HG03135 (cell line): ENCODE measurements at regions not wholly inside any gene's neighbourhood (a gene's known extent, or its start where the extent isn't known, plus 50 kb on each side); places are given as distances from the start of the nearest gene placed in this dataset.

Source experiments
- ATAC-seq: cut with Tn5 transposase; IDR thresholded peaks from one replicate; pipeline ENCODE4 v1.9.1; 2021; ENCODE audit warnings: mild to moderate bottlenecking, moderate library complexity; ENCODE audit not compliant: unreplicated experiment

DNA sequence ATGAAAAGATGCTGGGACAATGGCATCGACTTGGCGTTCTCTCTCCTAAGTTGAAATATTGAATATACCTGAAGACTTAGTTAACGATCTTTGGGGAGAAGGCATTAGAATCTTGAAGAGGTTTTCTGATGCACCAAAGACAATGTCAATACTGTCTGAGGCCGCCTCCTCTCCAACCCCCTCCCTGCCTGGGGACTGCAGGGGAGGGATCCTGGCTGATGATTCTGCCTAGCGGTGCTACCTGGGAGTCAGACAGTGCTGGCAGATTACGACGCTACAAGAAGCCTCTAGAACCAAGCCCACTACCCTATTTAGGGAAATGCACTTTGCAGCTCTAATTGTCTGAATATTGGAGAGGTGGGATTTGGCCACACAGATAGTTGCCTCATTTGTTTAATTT, 145.6 kb upstream of the HABP2 start:
- ATAC-seq = no peak

DNA sequence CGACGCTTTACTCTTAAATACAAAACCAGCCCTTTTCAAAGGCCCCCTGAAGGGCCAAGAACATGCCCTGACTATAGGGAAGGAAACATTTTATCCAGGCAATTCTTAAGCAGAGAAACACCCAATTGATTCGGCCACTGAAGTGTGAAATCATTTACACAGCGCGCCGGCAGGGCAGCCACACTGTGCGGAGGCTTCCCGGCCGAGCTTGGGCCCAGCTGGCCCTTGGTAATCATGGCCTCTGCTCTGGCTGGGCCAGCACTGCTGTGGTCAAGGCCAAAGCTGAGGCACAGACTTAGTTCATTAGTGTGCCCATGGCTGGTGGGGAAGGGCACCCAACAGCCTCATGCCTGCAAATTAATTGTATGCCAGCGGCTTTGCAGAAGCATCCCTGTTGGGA, 143.7 kb upstream of the HABP2 start:
- no peak for ATAC-seq

DNA sequence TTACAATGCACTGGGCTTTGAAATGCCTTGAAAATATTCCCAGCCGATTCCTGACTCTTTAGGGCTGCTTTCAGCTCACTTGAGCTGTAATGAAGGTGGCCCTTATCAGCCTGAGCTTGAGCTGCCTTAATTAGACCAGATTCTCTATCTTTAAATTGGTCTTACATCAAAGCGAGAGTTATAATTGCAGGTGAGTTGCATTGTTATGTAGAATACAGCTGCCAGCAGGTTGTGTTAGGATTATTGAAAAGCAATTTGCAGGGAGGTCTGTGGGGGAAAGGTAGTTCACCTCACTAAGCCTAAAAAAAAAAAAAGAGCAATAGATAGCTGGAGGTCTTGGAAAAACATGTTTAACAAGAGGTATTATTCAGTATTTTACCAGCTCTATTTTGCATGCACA, 142.2 kb upstream of the HABP2 start:
- ATAC-seq = no peak

DNA sequence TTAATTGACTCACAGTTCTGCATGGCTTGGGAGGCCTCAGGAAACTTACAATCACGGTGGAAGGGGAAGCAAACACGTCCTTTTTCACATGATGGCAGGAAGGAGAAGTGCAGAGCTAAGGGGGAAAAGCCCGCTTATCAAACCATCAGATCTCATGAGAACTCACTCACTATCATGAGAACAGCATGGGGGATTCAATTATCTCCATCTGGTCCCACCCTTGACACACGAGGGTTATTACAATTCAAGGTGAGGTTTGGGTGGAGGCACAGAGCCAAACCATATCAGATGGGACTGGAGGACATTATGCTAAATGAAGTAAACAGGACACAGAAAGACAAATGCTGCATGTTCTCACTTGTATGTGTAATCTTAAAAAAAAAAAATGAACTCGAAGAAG, 141.4 kb upstream of the HABP2 start:
- no peak for ATAC-seq

DNA sequence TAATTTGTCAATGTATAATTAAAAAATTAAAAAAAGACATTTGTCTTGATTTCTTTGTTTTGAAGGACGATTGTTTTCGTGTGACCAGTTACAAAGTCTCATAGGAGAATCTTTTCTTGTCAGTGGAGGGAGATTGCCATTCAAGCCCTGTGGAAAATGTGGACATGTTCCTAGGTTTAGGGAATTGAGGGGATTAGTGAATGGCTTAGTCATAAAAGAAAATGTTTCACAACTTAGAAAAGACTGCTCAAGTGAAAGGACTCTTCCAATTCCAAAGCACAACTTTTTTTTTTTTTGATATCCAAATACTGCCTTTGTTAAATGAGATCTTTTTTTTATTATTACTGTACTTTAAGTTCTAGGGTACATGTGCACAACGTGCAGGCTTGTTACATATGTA, 140.7 kb upstream of the HABP2 start:
- no peak for ATAC-seq

DNA sequence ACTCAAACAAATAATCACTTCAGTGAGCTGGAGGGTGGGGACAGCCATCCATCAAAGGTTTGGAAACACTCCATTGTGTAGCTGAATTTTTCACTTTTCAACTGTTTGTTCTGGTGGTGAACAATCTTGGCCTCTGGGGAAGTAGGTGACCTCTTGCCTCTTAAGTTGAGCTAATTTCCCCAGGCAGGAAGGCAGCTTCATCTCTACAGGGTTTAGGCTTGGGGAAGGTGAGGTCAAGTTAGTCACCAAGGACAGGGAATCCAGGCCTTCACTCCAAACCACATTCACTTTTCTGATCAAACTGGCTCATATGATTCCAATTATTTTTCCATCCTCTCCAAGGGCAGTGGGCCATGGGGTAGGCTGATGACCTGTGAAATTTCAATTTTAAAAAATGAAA, 138.3 kb upstream of the HABP2 start:
- ATAC-seq = no peak

DNA sequence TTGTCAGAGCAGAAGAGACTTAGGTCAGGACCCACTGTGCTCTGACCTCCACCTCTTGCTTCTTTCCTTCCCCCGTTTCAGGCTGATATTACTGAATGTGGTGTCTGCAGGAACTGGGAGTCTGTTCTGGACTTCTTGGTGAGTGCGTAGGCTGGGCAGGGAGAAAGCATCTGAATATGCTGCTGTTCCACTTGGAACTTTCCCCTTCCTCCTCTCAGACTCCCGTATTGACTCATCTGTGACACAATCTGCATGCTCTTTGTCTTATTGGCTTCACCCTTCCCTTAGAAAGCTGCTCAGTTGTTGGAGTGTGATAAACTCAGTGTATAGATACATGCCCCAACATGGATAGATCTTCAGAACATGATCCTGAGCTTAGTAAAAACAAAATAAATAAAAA, 137.6 kb upstream of the HABP2 start:
- no peak for ATAC-seq

DNA sequence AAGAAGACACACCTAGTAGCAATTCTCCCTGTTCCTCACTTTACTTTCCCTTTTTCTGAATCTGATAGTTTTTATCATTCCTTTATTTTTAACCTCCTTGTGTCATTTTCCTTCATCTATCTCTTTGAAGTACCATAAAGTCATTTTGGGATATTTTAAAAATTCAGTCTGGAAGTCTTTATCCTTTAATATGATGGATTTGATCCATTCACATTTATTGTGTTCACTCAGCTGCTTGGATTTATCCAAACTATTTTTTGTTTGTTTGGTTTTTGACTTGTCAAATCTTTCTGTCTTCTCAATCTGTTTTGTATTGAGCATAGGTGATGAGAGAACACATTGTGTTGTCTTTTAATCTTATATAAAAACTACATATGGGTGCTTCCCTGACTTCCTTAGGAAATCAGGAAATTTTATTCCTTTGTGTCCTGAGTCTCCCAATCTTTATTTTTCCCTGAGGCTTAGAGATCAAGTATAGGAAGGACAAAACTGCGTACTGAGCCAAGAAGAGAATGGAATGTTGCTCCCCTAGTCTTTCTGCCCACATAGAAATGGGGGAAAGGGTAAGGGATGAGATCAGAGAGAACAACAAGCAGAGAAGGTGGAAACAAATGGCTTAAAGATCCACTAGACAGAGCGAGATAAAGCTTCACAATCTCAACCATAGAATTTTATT, 132.7 kb upstream of the HABP2 start:
- ATAC-seq = no peak

DNA sequence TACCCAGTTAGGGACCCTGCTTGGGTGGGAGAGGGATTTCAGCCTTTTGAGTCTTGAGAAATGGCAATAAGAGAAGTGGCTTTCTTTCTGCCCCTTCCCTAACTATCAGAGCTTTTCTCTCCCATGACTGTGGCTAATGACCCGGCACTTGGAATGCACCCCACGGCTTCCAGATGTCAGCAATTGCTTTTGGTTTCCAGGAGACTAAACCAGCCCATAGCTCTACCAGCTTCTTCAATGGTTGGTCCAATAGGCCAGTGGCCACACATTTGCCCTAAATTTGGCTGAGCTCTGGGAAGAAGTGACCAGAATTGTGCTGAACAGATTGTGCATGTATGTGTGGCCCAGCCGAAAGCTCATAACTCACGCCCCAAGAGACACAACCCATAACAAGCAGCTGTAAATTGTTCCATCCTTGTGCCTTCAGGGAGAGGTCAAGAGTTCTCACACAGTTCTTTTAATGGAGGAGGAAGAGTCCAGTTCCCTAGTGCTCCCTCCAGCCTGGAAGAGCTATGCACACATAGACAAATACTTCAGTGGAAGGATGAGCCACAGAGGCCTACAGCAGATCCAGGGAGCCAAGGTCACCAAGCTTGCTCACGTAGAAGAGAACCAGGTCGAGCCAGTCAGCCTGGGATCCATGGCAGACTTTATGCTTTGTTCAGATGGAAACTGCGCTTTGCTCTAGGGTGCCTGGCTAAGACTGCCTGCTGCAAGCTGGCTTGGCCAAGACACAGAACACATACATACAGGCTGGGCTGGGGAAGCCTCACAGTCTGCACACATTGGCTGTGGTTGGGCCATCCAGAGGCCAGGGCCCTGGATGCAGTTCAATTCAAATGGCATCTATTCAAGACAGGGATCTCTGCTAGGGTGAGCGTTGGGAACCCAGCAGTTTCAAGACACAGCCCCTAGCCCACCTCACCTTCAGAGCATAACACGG, 131.8 kb upstream of the HABP2 start:
- ATAC-seq = no peak

DNA sequence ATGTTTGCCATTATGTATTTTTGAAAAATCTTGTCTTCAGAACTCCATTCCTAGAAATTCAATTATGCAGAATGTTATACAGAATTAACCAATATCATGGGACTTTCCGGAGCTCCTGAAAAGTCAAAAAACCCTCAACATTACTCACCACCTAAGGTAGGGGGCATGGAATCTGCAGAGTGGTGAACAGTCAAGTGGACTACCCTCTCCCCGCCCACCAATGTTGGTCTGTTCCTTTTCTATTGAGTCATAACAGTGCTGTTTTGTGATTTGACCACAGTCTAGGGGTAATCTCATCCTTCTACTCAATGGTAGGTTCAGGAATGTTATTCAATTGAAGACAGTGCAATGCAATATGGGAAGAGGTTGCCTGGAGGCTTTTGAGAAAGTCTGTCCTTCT, 130.5 kb upstream of the HABP2 start:
- ATAC-seq = no peak

DNA sequence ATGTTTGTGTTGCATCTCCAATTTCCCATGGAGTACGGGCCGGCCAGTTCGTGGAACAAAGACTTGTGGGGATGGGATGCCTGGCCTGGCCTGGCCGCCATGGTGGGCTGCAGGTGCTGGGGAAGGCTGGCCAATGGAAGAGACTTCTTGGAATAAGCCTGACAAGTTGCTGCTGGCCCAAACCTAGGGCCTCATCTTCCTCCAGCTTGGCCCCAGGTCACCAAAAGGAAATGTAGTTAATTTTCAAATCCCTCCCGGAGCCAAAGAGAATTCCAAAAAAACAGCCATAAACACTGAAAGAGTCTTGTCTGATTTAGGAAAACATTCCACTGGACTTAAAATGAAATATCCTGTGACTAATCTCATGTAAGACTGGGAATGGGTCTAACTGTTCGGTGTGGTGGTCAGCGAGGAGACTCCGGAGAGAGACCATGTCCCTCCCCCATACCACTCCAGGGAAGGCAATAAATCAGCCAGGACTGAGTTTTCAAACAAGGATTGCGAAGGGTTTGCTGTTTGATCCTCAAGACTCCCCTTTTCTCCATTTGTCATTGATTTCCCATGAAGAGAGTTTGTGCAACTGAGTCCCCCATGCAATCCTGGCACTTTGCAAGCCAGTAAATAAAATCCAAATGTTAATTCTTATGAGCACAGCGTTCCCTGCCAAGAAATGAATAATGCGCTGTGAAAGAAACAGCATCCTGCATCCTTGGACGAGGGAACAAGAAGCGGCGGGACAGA, 128.7 kb upstream of the HABP2 start:
- ATAC-seq = no peak

DNA sequence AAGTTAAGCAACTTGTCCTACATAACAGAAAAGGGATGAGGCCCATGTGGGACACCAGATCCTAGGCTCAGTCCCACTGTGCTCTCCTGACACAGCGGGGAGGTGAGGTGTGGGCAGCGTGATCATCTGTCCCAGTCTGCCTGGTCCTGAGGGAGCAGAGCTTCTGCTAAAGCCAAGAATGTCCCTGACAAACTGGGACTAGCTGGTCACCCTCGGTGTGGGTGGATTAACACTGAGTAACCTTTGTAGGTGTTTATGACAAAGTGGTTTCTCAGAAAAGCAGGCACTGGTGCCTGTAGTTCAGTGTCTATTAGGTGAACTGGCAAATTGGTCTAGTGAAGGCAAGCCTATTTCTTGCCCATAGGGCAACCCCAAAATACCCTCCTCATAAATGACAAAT, 127.8 kb upstream of the HABP2 start:
- ATAC-seq = no peak

DNA sequence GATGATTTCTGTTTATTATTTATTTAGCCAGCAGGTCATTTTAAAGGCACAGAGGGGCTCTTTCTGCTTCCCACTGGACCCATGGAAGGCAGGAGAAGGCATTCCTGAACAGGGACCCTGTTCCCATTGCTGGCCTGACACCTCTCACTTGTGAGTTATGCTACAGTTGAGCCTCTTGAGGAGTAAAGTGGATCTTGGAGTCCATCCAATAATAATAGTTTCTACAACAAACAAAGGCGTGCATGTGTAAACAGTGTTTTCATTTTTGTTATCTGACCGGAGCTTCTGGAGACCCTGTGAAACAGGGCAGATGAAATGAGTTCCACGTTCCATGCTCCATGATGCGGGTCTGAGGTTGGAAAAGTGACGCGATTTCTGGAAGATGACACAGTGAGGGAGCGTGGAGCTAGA, 127.3 kb upstream of the HABP2 start:
- ATAC-seq = no peak

DNA sequence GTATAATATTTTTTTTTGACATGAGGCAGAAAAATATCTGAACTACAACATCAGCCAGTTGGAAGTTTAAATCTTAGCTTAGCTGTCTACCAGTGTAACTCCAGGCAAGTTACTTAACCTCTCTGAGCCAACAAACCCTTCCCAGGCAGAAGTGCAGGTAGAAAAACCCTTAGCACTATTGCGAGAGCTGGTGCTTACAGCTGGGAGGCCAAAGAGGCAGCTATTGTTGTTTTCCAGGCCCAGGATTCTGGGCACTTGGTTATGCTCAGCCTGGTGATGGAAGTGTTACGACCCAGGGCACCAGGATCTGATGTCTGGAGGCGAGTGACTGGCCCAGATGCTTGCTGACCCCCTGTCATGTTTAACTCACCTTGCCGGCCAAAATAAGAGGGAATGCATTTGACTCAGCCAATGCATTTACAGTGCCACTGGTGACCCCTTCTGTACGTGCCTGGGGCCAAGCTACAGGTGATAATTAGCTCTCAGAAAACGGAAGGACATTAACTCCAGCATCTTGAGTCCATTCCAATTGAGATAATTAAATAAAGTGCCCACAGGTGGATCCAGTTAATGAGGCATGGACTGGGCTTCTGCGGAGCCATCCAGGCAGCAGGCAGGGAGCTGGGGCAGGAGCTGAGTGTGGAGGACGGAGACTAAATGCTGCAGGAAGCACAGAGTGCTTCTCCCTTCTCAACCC, 126.5 kb upstream of the HABP2 start:
- ATAC-seq = no peak

DNA sequence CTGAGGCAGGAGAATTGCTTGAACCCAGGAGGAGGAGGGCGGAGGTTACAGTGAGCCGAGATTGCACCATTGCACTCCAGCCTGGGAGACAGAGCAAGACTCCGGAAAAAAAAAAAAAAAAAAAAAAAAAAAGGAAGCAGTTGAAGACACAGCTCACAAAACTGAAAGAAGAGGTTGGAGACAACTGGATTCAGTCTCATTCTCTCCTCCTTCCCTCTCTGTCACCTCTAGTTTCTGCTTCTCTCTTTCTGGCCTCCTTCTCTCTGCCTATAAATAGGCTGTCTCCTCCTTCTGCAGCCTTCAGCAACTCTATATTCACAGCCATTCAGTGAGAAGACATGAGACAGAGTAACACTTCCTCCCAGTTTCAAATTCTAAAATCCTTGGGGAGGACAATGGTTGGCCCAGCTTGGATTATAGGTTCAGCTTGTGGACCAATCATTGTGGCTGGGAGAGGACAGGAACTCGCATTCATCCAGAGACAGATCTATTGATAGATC, 125.6 kb upstream of the HABP2 start:
- ATAC-seq = no peak

DNA sequence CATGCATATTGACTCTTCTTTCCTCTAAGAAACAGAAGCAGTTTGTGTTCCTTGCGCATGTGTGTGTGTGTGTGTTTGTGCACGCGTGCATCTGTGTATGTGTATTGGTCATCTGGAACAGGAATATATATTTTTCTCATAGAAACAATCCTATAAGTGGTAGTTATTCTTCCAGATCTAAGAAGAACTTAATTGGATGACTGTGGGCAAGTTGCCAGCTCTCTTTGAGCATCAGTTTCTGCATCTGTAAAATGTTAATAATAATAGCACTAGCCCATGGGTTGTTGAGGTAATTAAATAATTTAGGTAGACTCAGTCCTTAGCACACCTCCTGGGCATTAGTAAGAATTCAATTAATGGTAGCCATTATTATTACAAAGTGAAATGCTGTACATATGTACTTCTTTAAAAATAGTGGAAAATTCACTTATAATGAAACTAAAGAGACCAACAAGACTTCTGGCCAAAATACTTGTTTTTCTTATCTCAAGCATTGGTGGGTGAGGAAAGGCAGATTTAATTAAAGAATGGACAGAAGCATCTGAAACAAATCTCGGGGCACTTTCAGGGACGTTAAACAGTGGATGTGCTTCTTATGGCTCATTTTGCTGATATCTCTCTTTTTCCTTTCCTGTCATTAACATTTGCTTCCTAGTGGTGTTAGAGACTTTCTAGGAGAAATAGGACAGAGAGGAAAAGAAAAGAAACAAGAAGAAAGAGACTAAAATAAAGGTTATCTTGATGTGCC, 124.9 kb upstream of the HABP2 start:
- ATAC-seq = no peak

DNA sequence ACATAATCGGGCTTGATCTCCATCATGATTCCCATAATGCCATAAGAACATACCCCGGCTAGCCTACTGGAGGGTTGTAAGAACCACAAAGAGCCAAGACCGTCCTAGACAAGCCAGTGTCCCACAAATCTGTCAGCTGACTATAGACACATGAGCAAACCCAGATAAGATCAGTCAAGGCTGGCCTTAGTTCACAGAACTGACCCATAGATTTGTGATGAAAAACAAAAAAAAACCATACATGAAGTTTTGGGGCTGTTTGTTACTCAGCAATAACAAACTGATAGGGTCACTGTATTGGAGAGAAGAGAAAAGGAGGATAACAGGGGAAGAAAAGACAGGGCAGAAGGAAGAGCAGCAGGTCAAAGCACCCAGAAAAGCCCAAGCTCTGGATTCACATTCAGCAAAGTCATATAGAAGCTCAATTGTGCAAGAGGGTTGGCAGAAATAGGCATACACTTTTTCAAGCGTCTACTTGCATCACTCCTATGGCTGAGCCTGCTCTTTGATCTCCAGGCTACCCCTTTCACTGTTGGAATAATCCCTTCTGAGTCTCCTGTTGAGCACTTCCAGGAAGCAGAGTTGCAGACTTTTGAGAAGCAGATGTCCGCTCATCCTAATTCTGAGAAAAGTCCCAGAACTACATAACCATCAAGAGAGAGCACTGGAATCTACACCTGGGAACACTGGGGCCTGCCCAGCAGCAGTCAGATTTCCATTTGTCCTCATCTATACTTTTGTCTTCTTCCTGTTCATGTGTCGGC, 122.0 kb upstream of the HABP2 start:
- no peak for ATAC-seq

DNA sequence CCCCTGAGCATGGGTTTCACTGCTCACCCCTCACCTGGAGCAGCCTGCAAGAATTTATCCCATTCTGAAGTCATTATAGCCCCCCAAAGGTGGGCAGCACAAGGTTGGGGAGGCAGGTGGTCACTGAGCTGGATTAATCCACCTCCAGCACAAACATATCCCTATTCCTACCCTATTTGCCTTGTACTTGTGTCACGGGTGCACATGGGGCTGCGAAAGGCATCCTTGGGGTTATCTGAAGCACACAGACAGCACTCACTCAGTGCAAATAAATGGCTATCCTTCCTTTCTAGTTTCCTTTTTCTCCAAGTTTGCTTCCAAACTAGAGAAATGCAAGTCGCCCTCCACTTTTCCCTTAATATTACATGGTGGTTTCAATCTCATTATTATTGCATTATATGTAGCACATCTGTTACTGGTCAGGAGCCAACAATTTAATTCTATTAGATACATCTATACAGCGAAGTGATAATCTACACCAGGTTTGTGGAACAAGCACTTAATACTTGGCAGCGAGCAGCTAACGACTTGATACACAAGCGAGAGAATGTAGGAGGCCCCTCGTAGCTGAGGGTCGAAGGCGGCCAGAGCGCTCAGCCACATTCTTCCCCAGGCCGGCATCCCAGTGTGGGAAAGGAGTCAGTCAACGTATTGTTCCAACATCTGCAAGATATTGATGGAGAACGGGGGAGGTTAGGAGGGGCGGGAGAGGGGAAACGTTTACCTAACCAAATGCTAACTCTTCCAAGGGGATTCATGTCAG, 121.3 kb upstream of the HABP2 start:
- no peak for ATAC-seq

DNA sequence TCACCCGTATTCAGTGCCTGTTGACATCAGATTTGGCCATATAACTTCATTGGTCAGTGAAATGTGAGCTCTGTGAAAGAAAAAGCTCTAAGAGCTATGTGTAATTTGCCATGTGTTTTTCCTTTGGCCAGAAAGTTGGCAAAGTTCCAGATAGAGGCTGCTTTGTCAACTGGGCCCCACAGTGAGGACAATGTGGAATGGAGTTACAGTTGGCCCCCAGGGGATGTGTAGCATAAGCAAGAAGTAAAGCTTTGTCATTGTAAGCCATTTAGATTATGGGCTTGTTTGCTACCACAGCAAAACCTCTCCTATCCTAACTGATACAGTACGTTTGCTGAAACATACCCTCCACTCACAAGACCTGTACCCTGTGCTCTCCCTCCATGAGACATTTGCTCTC, 119.1 kb upstream of the HABP2 start:
- no peak for ATAC-seq
